ENCODE measurements at regions not wholly inside any gene's neighbourhood (a gene's known extent, or its start where the extent isn't known, plus 50 kb on each side); places are given as distances from the start of the nearest gene placed in this dataset.
"Not testable (repeated sequence)": the region's sequence is repeated elsewhere in the genome, so short reads cannot be mapped to it uniquely, and the experiment has no call there.

- Histone ChIP-seq H3K4me3 (ENCODE audit: low read length in 2 of 2) (no peak overlapping the region), H3K36me3 (ENCODE audit: control insufficient read depth in 2 of 2, insufficient read depth in 2 of 2, low read length in 2 of 2) (no peaks in the 10 kb centered on the region), H3K9me3 (ENCODE audit: control insufficient read depth in 2 of 2, low read length in 2 of 2) (no peaks in the 10 kb centered on the region), H3K4me1 (ENCODE audit: control insufficient read depth in 2 of 2, insufficient read depth in 2 of 2, low read length in 2 of 2) (no peaks in the 10 kb centered on the region), H3K27ac (ENCODE audit: low read depth in 2 of 2, low read length in 2 of 2) (no peak overlapping the region), H3K27me3 (ENCODE audit: control insufficient read depth in 2 of 2, insufficient read depth in 2 of 2, low read length in 2 of 2) (no peaks in the 10 kb centered on the region), H3K9ac (ENCODE audit: low read depth in 1 of 2, low read length in 2 of 2) (no peak overlapping the region)
Measured at GRCh38 chr22:34395370-34395769, 475.1 kb upstream of the LARGE1 start.

- Histone ChIP-seq H3K4me3 (ENCODE audit: low read length in 2 of 2) (no peak overlapping the region), H3K27me3 (ENCODE audit: control insufficient read depth in 2 of 2, insufficient read depth in 2 of 2, low read length in 2 of 2) (no peaks in the 10 kb centered on the region), H3K4me1 (ENCODE audit: control insufficient read depth in 2 of 2, insufficient read depth in 2 of 2, low read length in 2 of 2) (no peaks in the 10 kb centered on the region), H3K36me3 (ENCODE audit: control insufficient read depth in 2 of 2, insufficient read depth in 2 of 2, low read length in 2 of 2) (no peaks in the 10 kb centered on the region), H3K27ac (ENCODE audit: low read depth in 2 of 2, low read length in 2 of 2) (no peak overlapping the region), H3K9me3 (ENCODE audit: control insufficient read depth in 2 of 2, low read length in 2 of 2) (no peaks in the 10 kb centered on the region), H3K9ac (ENCODE audit: low read depth in 1 of 2, low read length in 2 of 2) (no peak overlapping the region)
Measured at GRCh38 chr22:34403667-34404066, 483.4 kb upstream of the LARGE1 start.

GRCh38 chr22:34410111-34410510, 489.8 kb upstream of the LARGE1 start:
- H3K27me3 ChIP-seq (ENCODE audit: control insufficient read depth in 2 of 2, insufficient read depth in 2 of 2, low read length in 2 of 2) = no peaks in the 10 kb centered on the region
- H3K9ac ChIP-seq (ENCODE audit: low read depth in 1 of 2, low read length in 2 of 2) = no peak overlapping the region
- no peaks in the 10 kb centered on the region for H3K9me3 ChIP-seq (ENCODE audit: control insufficient read depth in 2 of 2, low read length in 2 of 2)
- no peaks in the 10 kb centered on the region for H3K36me3 ChIP-seq (ENCODE audit: control insufficient read depth in 2 of 2, insufficient read depth in 2 of 2, low read length in 2 of 2)
- H3K27ac ChIP-seq (ENCODE audit: low read depth in 2 of 2, low read length in 2 of 2) = no peak overlapping the region
- H3K4me1 ChIP-seq (ENCODE audit: control insufficient read depth in 2 of 2, insufficient read depth in 2 of 2, low read length in 2 of 2) = no peaks in the 10 kb centered on the region
- H3K4me3 ChIP-seq (ENCODE audit: low read length in 2 of 2) = no peak overlapping the region

GRCh38 chr22:34414467-34415440, 494.5 kb upstream of the LARGE1 start:
- H3K27ac ChIP-seq (ENCODE audit: low read depth in 2 of 2, low read length in 2 of 2) = no peak overlapping the region
- H3K27me3 ChIP-seq (ENCODE audit: control insufficient read depth in 2 of 2, insufficient read depth in 2 of 2, low read length in 2 of 2) = peaks cover 0 to 3% of the 10 kb centered on the region in 2 donors
- H3K4me1 ChIP-seq (ENCODE audit: control insufficient read depth in 2 of 2, insufficient read depth in 2 of 2, low read length in 2 of 2) = no peaks in the 10 kb centered on the region
- H3K9me3 ChIP-seq (ENCODE audit: control insufficient read depth in 2 of 2, low read length in 2 of 2) = no peaks in the 10 kb centered on the region
- H3K9ac ChIP-seq (ENCODE audit: low read depth in 1 of 2, low read length in 2 of 2) = no peak overlapping the region
- H3K4me3 ChIP-seq (ENCODE audit: low read length in 2 of 2) = no peak overlapping the region
- H3K36me3 ChIP-seq (ENCODE audit: control insufficient read depth in 2 of 2, insufficient read depth in 2 of 2, low read length in 2 of 2) = no peaks in the 10 kb centered on the region

- no peaks in the 10 kb centered on the region for H3K36me3 ChIP-seq (ENCODE audit: control insufficient read depth in 2 of 2, insufficient read depth in 2 of 2, low read length in 2 of 2)
- no peak overlapping the region for H3K27ac ChIP-seq (ENCODE audit: low read depth in 2 of 2, low read length in 2 of 2)
- no peak overlapping the region for H3K4me3 ChIP-seq (ENCODE audit: low read length in 2 of 2)
- H3K27me3 ChIP-seq (ENCODE audit: control insufficient read depth in 2 of 2, insufficient read depth in 2 of 2, low read length in 2 of 2) = peaks cover 0 to 3% of the 10 kb centered on the region in 2 donors
- H3K9me3 ChIP-seq (ENCODE audit: control insufficient read depth in 2 of 2, low read length in 2 of 2) = no peaks in the 10 kb centered on the region
- H3K9ac ChIP-seq (ENCODE audit: low read depth in 1 of 2, low read length in 2 of 2) = no peak overlapping the region
- H3K4me1 ChIP-seq (ENCODE audit: control insufficient read depth in 2 of 2, insufficient read depth in 2 of 2, low read length in 2 of 2) = no peaks in the 10 kb centered on the region
Measured at GRCh38 chr22:34416022-34416860, 496.0 kb upstream of the LARGE1 start.

- H3K36me3 ChIP-seq (ENCODE audit: control insufficient read depth in 2 of 2, insufficient read depth in 2 of 2, low read length in 2 of 2); H3K27me3 ChIP-seq (ENCODE audit: control insufficient read depth in 2 of 2, insufficient read depth in 2 of 2, low read length in 2 of 2); H3K27ac ChIP-seq (ENCODE audit: low read depth in 2 of 2, low read length in 2 of 2); H3K9me3 ChIP-seq (ENCODE audit: control insufficient read depth in 2 of 2, low read length in 2 of 2); H3K4me3 ChIP-seq (ENCODE audit: low read length in 2 of 2); H3K9ac ChIP-seq (ENCODE audit: low read depth in 1 of 2, low read length in 2 of 2); H3K4me1 ChIP-seq (ENCODE audit: control insufficient read depth in 2 of 2, insufficient read depth in 2 of 2, low read length in 2 of 2): not testable (repeated sequence)
Measured at GRCh38 chr22:34422948-34423347, 502.7 kb upstream of the LARGE1 start.

- Histone ChIP-seq H3K36me3 (ENCODE audit: control insufficient read depth in 2 of 2, insufficient read depth in 2 of 2, low read length in 2 of 2) (no peaks in the 10 kb centered on the region), H3K27ac (ENCODE audit: low read depth in 2 of 2, low read length in 2 of 2) (no peak overlapping the region), H3K4me3 (ENCODE audit: low read length in 2 of 2) (no peak overlapping the region), H3K27me3 (ENCODE audit: control insufficient read depth in 2 of 2, insufficient read depth in 2 of 2, low read length in 2 of 2) (no peaks in the 10 kb centered on the region), H3K9ac (ENCODE audit: low read depth in 1 of 2, low read length in 2 of 2) (no peak overlapping the region), H3K4me1 (ENCODE audit: control insufficient read depth in 2 of 2, insufficient read depth in 2 of 2, low read length in 2 of 2) (no peaks in the 10 kb centered on the region), H3K9me3 (ENCODE audit: control insufficient read depth in 2 of 2, low read length in 2 of 2) (no peaks in the 10 kb centered on the region)
Measured at GRCh38 chr22:34427436-34427835, 507.2 kb upstream of the LARGE1 start.

- H3K36me3 ChIP-seq (ENCODE audit: control insufficient read depth in 2 of 2, insufficient read depth in 2 of 2, low read length in 2 of 2) = no peaks in the 10 kb centered on the region
- no peaks in the 10 kb centered on the region for H3K4me1 ChIP-seq (ENCODE audit: control insufficient read depth in 2 of 2, insufficient read depth in 2 of 2, low read length in 2 of 2)
- no peak overlapping the region for H3K27ac ChIP-seq (ENCODE audit: low read depth in 2 of 2, low read length in 2 of 2)
- H3K27me3 ChIP-seq (ENCODE audit: control insufficient read depth in 2 of 2, insufficient read depth in 2 of 2, low read length in 2 of 2) = no peaks in the 10 kb centered on the region
- H3K4me3 ChIP-seq (ENCODE audit: low read length in 2 of 2) = no peak overlapping the region
- no peaks in the 10 kb centered on the region for H3K9me3 ChIP-seq (ENCODE audit: control insufficient read depth in 2 of 2, low read length in 2 of 2)
- H3K9ac ChIP-seq (ENCODE audit: low read depth in 1 of 2, low read length in 2 of 2) = no peak overlapping the region
Measured at GRCh38 chr22:34427841-34428240, 507.6 kb upstream of the LARGE1 start.

GRCh38 chr22:34429314-34429713, 509.0 kb upstream of the LARGE1 start:
- no peak overlapping the region for H3K4me3 ChIP-seq (ENCODE audit: low read length in 2 of 2)
- no peaks in the 10 kb centered on the region for H3K27me3 ChIP-seq (ENCODE audit: control insufficient read depth in 2 of 2, insufficient read depth in 2 of 2, low read length in 2 of 2)
- no peak overlapping the region for H3K27ac ChIP-seq (ENCODE audit: low read depth in 2 of 2, low read length in 2 of 2)
- H3K9me3 ChIP-seq (ENCODE audit: control insufficient read depth in 2 of 2, low read length in 2 of 2) = no peaks in the 10 kb centered on the region
- no peak overlapping the region for H3K9ac ChIP-seq (ENCODE audit: low read depth in 1 of 2, low read length in 2 of 2)
- H3K36me3 ChIP-seq (ENCODE audit: control insufficient read depth in 2 of 2, insufficient read depth in 2 of 2, low read length in 2 of 2) = no peaks in the 10 kb centered on the region
- H3K4me1 ChIP-seq (ENCODE audit: control insufficient read depth in 2 of 2, insufficient read depth in 2 of 2, low read length in 2 of 2) = no peaks in the 10 kb centered on the region

GRCh38 chr22:34430386-34430785, 510.1 kb upstream of the LARGE1 start:
- peaks cover 0 to 1% of the 10 kb centered on the region in 2 donors for H3K27me3 ChIP-seq (ENCODE audit: control insufficient read depth in 2 of 2, insufficient read depth in 2 of 2, low read length in 2 of 2)
- no peaks in the 10 kb centered on the region for H3K9me3 ChIP-seq (ENCODE audit: control insufficient read depth in 2 of 2, low read length in 2 of 2)
- H3K9ac ChIP-seq (ENCODE audit: low read depth in 1 of 2, low read length in 2 of 2) = no peak overlapping the region
- no peak overlapping the region for H3K27ac ChIP-seq (ENCODE audit: low read depth in 2 of 2, low read length in 2 of 2)
- H3K36me3 ChIP-seq (ENCODE audit: control insufficient read depth in 2 of 2, insufficient read depth in 2 of 2, low read length in 2 of 2) = no peaks in the 10 kb centered on the region
- H3K4me3 ChIP-seq (ENCODE audit: low read length in 2 of 2) = no peak overlapping the region
- H3K4me1 ChIP-seq (ENCODE audit: control insufficient read depth in 2 of 2, insufficient read depth in 2 of 2, low read length in 2 of 2) = no peaks in the 10 kb centered on the region

Measured in mucosa of rectum (tissue), 2 donors.